ENCODE measurements at regions not wholly inside any gene's neighbourhood (a gene's known extent, or its start where the extent isn't known, plus 50 kb on each side); places are given as distances from the start of the nearest gene placed in this dataset.

DNA sequence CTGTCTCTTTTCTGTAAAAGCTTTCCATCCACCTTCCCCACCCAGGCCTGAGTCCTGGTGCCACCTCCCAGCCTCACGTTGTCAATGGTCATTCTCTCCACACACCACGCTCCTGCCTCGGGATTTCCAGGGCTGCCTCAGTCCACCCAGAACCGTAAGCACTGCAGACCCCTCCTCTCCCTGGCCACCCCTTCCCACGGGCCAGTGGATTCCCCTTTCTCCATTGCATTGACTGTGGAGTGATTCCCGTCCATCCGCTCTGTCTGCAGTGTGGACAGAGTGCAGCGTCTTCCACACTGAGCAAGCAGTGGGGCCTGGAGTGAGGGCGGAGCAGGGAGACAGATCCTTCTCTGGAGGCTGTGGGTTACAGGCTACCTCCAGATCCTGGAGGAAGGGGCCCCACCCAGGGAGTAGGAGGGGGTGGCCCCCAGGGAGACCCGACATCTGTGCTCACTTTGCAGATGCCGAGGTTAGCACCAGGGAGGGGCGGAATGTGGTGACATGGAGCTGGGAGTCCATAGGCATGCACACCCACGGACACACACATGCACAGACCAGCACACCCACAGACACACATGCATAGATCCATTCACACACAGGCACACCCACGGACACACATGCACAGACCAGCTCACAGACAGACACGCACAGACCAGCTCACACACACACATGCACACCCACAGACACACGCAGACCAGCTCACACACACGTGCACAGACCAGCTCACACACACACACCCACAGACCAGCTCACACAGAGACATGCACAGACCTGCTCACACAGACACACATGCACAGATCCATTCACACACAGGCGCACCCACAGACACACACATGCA lies 109.6 kb upstream of the B3GAT1 start (continued):
- TF ChIP-seq, protein P1, sequence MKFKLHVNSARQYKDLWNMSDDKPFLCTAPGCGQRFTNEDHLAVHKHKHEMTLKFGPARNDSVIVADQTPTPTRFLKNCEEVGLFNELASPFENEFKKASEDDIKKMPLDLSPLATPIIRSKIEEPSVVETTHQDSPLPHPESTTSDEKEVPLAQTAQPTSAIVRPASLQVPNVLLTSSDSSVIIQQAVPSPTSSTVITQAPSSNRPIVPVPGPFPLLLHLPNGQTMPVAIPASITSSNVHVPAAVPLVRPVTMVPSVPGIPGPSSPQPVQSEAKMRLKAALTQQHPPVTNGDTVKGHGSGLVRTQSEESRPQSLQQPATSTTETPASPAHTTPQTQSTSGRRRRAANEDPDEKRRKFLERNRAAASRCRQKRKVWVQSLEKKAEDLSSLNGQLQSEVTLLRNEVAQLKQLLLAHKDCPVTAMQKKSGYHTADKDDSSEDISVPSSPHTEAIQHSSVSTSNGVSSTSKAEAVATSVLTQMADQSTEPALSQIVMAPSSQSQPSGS (IDR thresholded peaks at IDR 0.05; ENCODE audit: low read length) = no peak
- TF ChIP-seq CREB1 (IDR thresholded peaks at IDR 0.05) = no peak
- no peak for TF ChIP-seq KDM1A (IDR thresholded peaks at IDR 0.05; ENCODE audit: borderline replicate concordance, low read length)
- no peak for TF ChIP-seq BCL11A (IDR thresholded peaks at IDR 0.05; ENCODE audit: low read depth in 2 of 2, low read length in 2 of 2)
- no peak for TF ChIP-seq GTF2F1 (IDR thresholded peaks at IDR 0.05; ENCODE audit: borderline replicate concordance, low read depth, low read length)
- TF ChIP-seq RNF2 (IDR thresholded peaks at IDR 0.05; ENCODE audit: borderline replicate concordance, low read depth, low read length, missing control alignments, poor library complexity, severe bottlenecking) = no peak
- TF ChIP-seq, protein P2, sequence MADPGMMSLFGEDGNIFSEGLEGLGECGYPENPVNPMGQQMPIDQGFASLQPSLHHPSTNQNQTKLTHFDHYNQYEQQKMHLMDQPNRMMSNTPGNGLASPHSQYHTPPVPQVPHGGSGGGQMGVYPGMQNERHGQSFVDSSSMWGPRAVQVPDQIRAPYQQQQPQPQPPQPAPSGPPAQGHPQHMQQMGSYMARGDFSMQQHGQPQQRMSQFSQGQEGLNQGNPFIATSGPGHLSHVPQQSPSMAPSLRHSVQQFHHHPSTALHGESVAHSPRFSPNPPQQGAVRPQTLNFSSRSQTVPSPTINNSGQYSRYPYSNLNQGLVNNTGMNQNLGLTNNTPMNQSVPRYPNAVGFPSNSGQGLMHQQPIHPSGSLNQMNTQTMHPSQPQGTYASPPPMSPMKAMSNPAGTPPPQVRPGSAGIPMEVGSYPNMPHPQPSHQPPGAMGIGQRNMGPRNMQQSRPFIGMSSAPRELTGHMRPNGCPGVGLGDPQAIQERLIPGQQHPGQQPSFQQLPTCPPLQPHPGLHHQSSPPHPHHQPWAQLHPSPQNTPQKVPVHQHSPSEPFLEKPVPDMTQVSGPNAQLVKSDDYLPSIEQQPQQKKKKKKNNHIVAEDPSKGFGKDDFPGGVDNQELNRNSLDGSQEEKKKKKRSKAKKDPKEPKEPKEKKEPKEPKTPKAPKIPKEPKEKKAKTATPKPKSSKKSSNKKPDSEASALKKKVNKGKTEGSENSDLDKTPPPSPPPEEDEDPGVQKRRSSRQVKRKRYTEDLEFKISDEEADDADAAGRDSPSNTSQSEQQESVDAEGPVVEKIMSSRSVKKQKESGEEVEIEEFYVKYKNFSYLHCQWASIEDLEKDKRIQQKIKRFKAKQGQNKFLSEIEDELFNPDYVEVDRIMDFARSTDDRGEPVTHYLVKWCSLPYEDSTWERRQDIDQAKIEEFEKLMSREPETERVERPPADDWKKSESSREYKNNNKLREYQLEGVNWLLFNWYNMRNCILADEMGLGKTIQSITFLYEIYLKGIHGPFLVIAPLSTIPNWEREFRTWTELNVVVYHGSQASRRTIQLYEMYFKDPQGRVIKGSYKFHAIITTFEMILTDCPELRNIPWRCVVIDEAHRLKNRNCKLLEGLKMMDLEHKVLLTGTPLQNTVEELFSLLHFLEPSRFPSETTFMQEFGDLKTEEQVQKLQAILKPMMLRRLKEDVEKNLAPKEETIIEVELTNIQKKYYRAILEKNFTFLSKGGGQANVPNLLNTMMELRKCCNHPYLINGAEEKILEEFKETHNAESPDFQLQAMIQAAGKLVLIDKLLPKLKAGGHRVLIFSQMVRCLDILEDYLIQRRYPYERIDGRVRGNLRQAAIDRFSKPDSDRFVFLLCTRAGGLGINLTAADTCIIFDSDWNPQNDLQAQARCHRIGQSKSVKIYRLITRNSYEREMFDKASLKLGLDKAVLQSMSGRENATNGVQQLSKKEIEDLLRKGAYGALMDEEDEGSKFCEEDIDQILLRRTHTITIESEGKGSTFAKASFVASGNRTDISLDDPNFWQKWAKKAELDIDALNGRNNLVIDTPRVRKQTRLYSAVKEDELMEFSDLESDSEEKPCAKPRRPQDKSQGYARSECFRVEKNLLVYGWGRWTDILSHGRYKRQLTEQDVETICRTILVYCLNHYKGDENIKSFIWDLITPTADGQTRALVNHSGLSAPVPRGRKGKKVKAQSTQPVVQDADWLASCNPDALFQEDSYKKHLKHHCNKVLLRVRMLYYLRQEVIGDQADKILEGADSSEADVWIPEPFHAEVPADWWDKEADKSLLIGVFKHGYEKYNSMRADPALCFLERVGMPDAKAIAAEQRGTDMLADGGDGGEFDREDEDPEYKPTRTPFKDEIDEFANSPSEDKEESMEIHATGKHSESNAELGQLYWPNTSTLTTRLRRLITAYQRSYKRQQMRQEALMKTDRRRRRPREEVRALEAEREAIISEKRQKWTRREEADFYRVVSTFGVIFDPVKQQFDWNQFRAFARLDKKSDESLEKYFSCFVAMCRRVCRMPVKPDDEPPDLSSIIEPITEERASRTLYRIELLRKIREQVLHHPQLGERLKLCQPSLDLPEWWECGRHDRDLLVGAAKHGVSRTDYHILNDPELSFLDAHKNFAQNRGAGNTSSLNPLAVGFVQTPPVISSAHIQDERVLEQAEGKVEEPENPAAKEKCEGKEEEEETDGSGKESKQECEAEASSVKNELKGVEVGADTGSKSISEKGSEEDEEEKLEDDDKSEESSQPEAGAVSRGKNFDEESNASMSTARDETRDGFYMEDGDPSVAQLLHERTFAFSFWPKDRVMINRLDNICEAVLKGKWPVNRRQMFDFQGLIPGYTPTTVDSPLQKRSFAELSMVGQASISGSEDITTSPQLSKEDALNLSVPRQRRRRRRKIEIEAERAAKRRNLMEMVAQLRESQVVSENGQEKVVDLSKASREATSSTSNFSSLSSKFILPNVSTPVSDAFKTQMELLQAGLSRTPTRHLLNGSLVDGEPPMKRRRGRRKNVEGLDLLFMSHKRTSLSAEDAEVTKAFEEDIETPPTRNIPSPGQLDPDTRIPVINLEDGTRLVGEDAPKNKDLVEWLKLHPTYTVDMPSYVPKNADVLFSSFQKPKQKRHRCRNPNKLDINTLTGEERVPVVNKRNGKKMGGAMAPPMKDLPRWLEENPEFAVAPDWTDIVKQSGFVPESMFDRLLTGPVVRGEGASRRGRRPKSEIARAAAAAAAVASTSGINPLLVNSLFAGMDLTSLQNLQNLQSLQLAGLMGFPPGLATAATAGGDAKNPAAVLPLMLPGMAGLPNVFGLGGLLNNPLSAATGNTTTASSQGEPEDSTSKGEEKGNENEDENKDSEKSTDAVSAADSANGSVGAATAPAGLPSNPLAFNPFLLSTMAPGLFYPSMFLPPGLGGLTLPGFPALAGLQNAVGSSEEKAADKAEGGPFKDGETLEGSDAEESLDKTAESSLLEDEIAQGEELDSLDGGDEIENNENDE (IDR thresholded peaks at IDR 0.05; ENCODE audit: insufficient replicate concordance, low read length) = no peak
- no peak for TF ChIP-seq SUZ12 (IDR thresholded peaks at IDR 0.05; ENCODE audit: low read length)
